22Rv1 (cell line): ENCODE measurements at regions not wholly inside any gene's neighbourhood (a gene's known extent, or its start where the extent isn't known, plus 50 kb on each side); places are given as distances from the start of the nearest gene placed in this dataset.

Experiments
- CTCF ChIP-seq: fragments of 450-650 bp; IDR thresholded peaks from 2 replicates; pipeline ENCODE4 v1.5.1; 2017; ENCODE audit warnings: mild to moderate bottlenecking
- ZFX ChIP-seq: fragments of 450-650 bp; IDR thresholded peaks from 2 replicates; pipeline ENCODE4 v1.6.1; 2017; ENCODE audit warnings: antibody characterized with exemption, borderline replicate concordance

DNA sequence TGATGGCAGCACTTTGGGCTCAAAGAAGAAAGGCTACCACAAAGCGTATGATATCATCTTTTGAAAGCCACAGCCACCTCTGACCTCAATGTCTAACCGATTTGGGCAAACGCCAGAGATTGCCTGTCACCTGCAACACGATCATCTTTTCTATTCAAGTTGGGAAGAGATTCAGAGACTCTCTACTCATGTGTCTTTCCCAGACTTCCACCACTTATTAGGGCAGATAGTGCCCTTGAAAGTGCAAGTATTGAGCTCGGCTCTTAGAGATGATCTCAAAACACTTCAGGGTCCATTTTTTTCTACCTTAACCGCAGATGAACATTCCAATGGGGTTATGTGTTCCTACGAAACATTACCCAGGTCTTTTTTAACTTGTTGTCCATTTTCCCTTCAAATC, 213.7 kb downstream of the DRD1 start:
- no peak for TF ChIP-seq CTCF
- TF ChIP-seq ZFX = no peak
